22Rv1 (cell line): ENCODE measurements at regions not wholly inside any gene's neighbourhood (a gene's known extent, or its start where the extent isn't known, plus 50 kb on each side); places are given as distances from the start of the nearest gene placed in this dataset.

ENCODE experiments used
- ZFX ChIP-seq: fragments of 450-650 bp; IDR thresholded peaks from 2 replicates; pipeline ENCODE4 v1.6.1; 2017; ENCODE audit warnings: antibody characterized with exemption, borderline replicate concordance
- TF ChIP-seq, protein P1 (sequence below): fragments of 450-650 bp; IDR thresholded peaks from 2 replicates; pipeline ENCODE4 v1.5.1; 2017; ENCODE audit warnings: mild to moderate bottlenecking

DNA sequence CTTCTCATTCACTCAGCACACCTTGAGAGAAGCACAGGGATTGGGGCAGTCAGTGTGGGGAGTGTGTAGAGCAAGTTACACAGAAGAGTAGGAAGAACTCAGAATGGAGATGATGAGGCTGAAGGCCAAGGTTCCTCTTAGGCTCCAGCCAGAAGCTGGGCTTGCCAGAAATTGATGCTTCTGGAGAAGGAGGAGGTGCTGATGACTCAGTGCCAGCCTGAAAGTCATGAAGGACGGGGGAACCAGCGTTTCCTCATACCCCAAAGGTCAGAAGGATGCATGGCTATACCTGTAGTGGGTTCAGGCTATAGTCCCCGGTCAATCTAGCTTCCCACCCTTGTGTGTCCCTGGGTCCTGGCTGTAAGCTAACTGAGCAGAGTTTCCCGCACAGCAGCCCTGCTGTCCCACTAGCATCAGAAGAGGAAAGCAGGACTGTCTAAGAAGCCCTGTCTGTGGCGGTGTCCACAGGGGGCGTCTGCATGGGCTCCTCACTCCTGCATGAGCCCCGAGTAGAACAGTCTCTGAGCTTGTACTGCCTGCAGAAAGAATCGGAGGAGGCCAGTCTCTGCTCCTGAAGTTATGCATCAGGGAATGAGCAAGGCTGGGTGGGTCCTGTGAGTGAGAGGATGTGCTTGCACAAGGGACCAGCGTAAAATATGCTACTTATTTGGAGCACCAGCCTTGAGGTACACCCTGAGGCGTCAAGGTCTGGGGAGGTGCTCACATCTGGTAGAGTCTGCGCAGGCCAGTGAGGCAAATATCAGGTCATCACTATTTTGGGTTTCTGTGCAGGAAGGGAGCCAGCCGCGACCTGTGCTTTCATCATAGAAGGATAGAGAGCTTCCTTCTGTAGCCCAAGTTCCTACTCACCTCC, 148.5 kb downstream of the MRPL14 start:
- TF ChIP-seq, protein P1, sequence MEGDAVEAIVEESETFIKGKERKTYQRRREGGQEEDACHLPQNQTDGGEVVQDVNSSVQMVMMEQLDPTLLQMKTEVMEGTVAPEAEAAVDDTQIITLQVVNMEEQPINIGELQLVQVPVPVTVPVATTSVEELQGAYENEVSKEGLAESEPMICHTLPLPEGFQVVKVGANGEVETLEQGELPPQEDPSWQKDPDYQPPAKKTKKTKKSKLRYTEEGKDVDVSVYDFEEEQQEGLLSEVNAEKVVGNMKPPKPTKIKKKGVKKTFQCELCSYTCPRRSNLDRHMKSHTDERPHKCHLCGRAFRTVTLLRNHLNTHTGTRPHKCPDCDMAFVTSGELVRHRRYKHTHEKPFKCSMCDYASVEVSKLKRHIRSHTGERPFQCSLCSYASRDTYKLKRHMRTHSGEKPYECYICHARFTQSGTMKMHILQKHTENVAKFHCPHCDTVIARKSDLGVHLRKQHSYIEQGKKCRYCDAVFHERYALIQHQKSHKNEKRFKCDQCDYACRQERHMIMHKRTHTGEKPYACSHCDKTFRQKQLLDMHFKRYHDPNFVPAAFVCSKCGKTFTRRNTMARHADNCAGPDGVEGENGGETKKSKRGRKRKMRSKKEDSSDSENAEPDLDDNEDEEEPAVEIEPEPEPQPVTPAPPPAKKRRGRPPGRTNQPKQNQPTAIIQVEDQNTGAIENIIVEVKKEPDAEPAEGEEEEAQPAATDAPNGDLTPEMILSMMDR, result no peak
- no peak for TF ChIP-seq ZFX
